ENCODE measurements at regions not wholly inside any gene's neighbourhood (a gene's known extent, or its start where the extent isn't known, plus 50 kb on each side); places are given as distances from the start of the nearest gene placed in this dataset.
A peak's percentile ranks its signal among the peaks of the same experiment; 100 is the strongest.
"Not testable (repeated sequence)": the region's sequence is repeated elsewhere in the genome, so short reads cannot be mapped to it uniquely, and the experiment has no call there.

GRCh38 chr10:33483124-33483815 lies 148.8 kb upstream of the NRP1 start:
- WGBS: 63% methylated on average over 5 of the region's 5 CpGs
- Histone ChIP-seq H3K4me3 (ENCODE audit: low read length) (no peak overlapping the region), H3K27me3 (ENCODE audit: control insufficient read depth, insufficient read depth) (no peaks in the 10 kb centered on the region), H3K27ac (ENCODE audit: low read length) (no peak overlapping the region), H3K4me1 (ENCODE audit: control insufficient read depth, insufficient read depth, low read length) (no peaks in the 10 kb centered on the region), H3K9me3 (ENCODE audit: control insufficient read depth, low read length) (no peaks in the 10 kb centered on the region)
- no peak for ATAC-seq
- DNase-seq: no peak
- intact Hi-C loops (cut with DNase I): no loop called here

- Histone ChIP-seq H3K27ac (ENCODE audit: low read length) (no peak overlapping the region), H3K9me3 (ENCODE audit: control insufficient read depth, low read length) (no peaks in the 10 kb centered on the region), H3K4me3 (ENCODE audit: low read length) (no peak overlapping the region), H3K27me3 (ENCODE audit: control insufficient read depth, insufficient read depth) (no peaks in the 10 kb centered on the region), H3K4me1 (ENCODE audit: control insufficient read depth, insufficient read depth, low read length) (no peaks in the 10 kb centered on the region)
- 88% methylated on average over 5 of the region's 5 CpGs for WGBS
- ATAC-seq (no peak), DNase-seq (no peak)
- intact Hi-C loops (cut with DNase I): no loop called here
These were observed 148.0 kb upstream of the NRP1 start for GRCh38 chr10:33482486-33482885.

GRCh38 chr10:33481184-33481583 lies 146.7 kb upstream of the NRP1 start:
- Histone ChIP-seq H3K27ac (ENCODE audit: low read length) (no peak overlapping the region), H3K4me1 (ENCODE audit: control insufficient read depth, insufficient read depth, low read length) (no peaks in the 10 kb centered on the region), H3K4me3 (ENCODE audit: low read length) (no peak overlapping the region), H3K27me3 (ENCODE audit: control insufficient read depth, insufficient read depth) (no peaks in the 10 kb centered on the region), H3K9me3 (ENCODE audit: control insufficient read depth, low read length) (no peaks in the 10 kb centered on the region)
- intact Hi-C loops (cut with DNase I): no loop called here
- 92% methylated on average over 1 of the region's 1 CpG for WGBS
- DNase-seq: no peak
- no peak for ATAC-seq

GRCh38 chr10:33480417-33480816 lies 145.9 kb upstream of the NRP1 start:
- H3K9me3 ChIP-seq (ENCODE audit: control insufficient read depth, low read length); ATAC-seq; H3K4me1 ChIP-seq (ENCODE audit: control insufficient read depth, insufficient read depth, low read length); H3K4me3 ChIP-seq (ENCODE audit: low read length); H3K27me3 ChIP-seq (ENCODE audit: control insufficient read depth, insufficient read depth); intact Hi-C loops (cut with DNase I); H3K27ac ChIP-seq (ENCODE audit: low read length): not testable (repeated sequence)
- 94% methylated on average over 24 of the region's 24 CpGs for WGBS
- DNase-seq: peak in 1 of 3 donors; percentile 55

GRCh38 chr10:33478675-33479125 lies 144.2 kb upstream of the NRP1 start:
- Histone ChIP-seq H3K4me1 (ENCODE audit: control insufficient read depth, insufficient read depth, low read length) (no peaks in the 10 kb centered on the region), H3K9me3 (ENCODE audit: control insufficient read depth, low read length) (no peaks in the 10 kb centered on the region), H3K27ac (ENCODE audit: low read length) (no peak overlapping the region), H3K27me3 (ENCODE audit: control insufficient read depth, insufficient read depth) (no peaks in the 10 kb centered on the region), H3K4me3 (ENCODE audit: low read length) (no peak overlapping the region)
- intact Hi-C loops (cut with DNase I): no loop called here
- DNase-seq (no peak), ATAC-seq (no peak)
- WGBS: 96% methylated on average over 5 of the region's 5 CpGs

GRCh38 chr10:33478089-33478674 lies 143.7 kb upstream of the NRP1 start:
- intact Hi-C loops (cut with DNase I): no loop called here
- H3K27ac ChIP-seq (ENCODE audit: low read length): no peak overlapping the region
- ATAC-seq: no peak
- WGBS: 90% methylated on average over 5 of the region's 5 CpGs
- no peaks in the 10 kb centered on the region for H3K27me3 ChIP-seq (ENCODE audit: control insufficient read depth, insufficient read depth)
- DNase-seq: no peak
- H3K4me3 ChIP-seq (ENCODE audit: low read length): no peak overlapping the region
- H3K9me3 ChIP-seq (ENCODE audit: control insufficient read depth, low read length): no peaks in the 10 kb centered on the region
- H3K4me1 ChIP-seq (ENCODE audit: control insufficient read depth, insufficient read depth, low read length): no peaks in the 10 kb centered on the region

- WGBS: 84% methylated on average over 7 of the region's 7 CpGs
These were observed 143.0 kb upstream of the NRP1 start for GRCh38 chr10:33477291-33478088.

GRCh38 chr10:33476757-33477273 lies 142.3 kb upstream of the NRP1 start:
- no peaks in the 10 kb centered on the region for H3K4me1 ChIP-seq (ENCODE audit: control insufficient read depth, insufficient read depth, low read length)
- 91% methylated on average over 13 of the region's 13 CpGs for WGBS
- ATAC-seq (no peak), DNase-seq (no peak)
- intact Hi-C loops (cut with DNase I): no loop called here
- no peaks in the 10 kb centered on the region for H3K9me3 ChIP-seq (ENCODE audit: control insufficient read depth, low read length)
- H3K27me3 ChIP-seq (ENCODE audit: control insufficient read depth, insufficient read depth): no peaks in the 10 kb centered on the region
- H3K27ac ChIP-seq (ENCODE audit: low read length): no peak overlapping the region
- H3K4me3 ChIP-seq (ENCODE audit: low read length): no peak overlapping the region

More at GRCh38 chr10:33477291-33478088, 143.0 kb upstream of the NRP1 start:
- ATAC-seq (no peak), DNase-seq (no peak)
- no peaks in the 10 kb centered on the region for H3K9me3 ChIP-seq (ENCODE audit: control insufficient read depth, low read length)
- intact Hi-C loops (cut with DNase I): no loop called here
- no peaks in the 10 kb centered on the region for H3K4me1 ChIP-seq (ENCODE audit: control insufficient read depth, insufficient read depth, low read length)
- H3K4me3 ChIP-seq (ENCODE audit: low read length): no peak overlapping the region
- no peak overlapping the region for H3K27ac ChIP-seq (ENCODE audit: low read length)
- H3K27me3 ChIP-seq (ENCODE audit: control insufficient read depth, insufficient read depth): no peaks in the 10 kb centered on the region

GRCh38 chr10:33473688-33474087 lies 139.2 kb upstream of the NRP1 start:
- no peak for DNase-seq
- WGBS: 89% methylated on average over 3 of the region's 3 CpGs
- intact Hi-C loops (cut with DNase I): no loop called here
- Histone ChIP-seq H3K27ac (ENCODE audit: low read length) (no peak overlapping the region), H3K4me1 (ENCODE audit: control insufficient read depth, insufficient read depth, low read length) (peaks cover 1% of the 10 kb centered on the region), H3K9me3 (ENCODE audit: control insufficient read depth, low read length) (no peaks in the 10 kb centered on the region), H3K27me3 (ENCODE audit: control insufficient read depth, insufficient read depth) (no peaks in the 10 kb centered on the region), H3K4me3 (ENCODE audit: low read length) (no peak overlapping the region)
- ATAC-seq: no peak

- not testable (repeated sequence) for H3K27me3 ChIP-seq (ENCODE audit: control insufficient read depth, insufficient read depth); H3K27ac ChIP-seq (ENCODE audit: low read length); H3K4me3 ChIP-seq (ENCODE audit: low read length); ATAC-seq; H3K4me1 ChIP-seq (ENCODE audit: control insufficient read depth, insufficient read depth, low read length); H3K9me3 ChIP-seq (ENCODE audit: control insufficient read depth, low read length)
- peak in 2 of 3 donors; percentile 20 to 44 for DNase-seq
- intact Hi-C loops (cut with DNase I): loop anchor here in 1 of 4 donors (10.0 kb wide), 1 partner anchor 133 kb away; the partner anchor contains the start of gene NRP1
- 94% methylated on average over 24 of the region's 28 CpGs for WGBS
These were observed 133.5 kb upstream of the NRP1 start for GRCh38 chr10:33468006-33468405.

- DNase-seq (no peak), ATAC-seq (peak in 1 of 2 donors; percentile 68)
- no peak overlapping the region for H3K27ac ChIP-seq (ENCODE audit: low read length)
- H3K4me1 ChIP-seq (ENCODE audit: control insufficient read depth, insufficient read depth, low read length): peaks cover 4% of the 10 kb centered on the region
- H3K4me3 ChIP-seq (ENCODE audit: low read length): no peak overlapping the region
- intact Hi-C loops (cut with DNase I): loop anchor here in 1 of 4 donors (10.0 kb wide), 1 partner anchor 131 kb away; the partner anchor contains the start of gene NRP1
- no peaks in the 10 kb centered on the region for H3K27me3 ChIP-seq (ENCODE audit: control insufficient read depth, insufficient read depth)
- H3K9me3 ChIP-seq (ENCODE audit: control insufficient read depth, low read length): no peaks in the 10 kb centered on the region
These were observed 131.3 kb upstream of the NRP1 start for GRCh38 chr10:33465747-33466146.

Measured in right cardiac atrium (tissue), 5 donors.